Stimulated activated CD4-positive, alpha-beta T cell treated with anti-CD3 and anti-CD28 coated beads, Interleukin-1b, Interleukin-23, amount 100 ng/mL, for 4 hours (primary cell): ENCODE measurements at regions not wholly inside any gene's neighbourhood (a gene's known extent, or its start where the extent isn't known, plus 50 kb on each side); places are given as distances from the start of the nearest gene placed in this dataset.

ENCODE experiments used
- DNase-seq, 2 donors: peaks; one replicate each; pipeline ENCODE4 v3.0.0-alpha.2; 2020; ENCODE audit warnings: low read depth in 2 of 2

GRCh38 chr1:175826705-175827104 is 83.3 kb upstream of the TNR start:
- no peak for DNase-seq

DNA sequence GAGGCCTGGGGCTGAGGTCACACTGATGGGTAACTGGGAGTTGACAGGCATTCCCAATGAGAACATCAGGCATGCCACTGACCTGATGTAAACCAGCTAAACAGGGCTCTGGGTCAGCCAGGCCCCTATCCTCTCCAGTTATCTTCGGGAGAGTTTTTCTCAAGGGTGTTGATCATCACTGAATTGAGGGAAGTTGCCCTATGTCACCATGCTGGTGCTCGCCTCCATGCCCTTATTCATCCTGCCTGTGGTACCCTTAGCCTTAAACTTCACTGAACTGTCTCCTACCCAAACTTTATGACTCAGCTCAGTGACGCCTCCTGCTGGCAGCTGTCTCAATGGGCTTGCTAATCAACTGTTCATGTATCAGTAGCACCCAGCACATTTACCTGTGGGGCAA is 80.7 kb upstream of the TNR start:
- DNase-seq, result peak in 1 of 2 donors; percentile 6

GRCh38 chr1:175823406-175823805 is 80.0 kb upstream of the TNR start:
- no peak for DNase-seq

- DNase-seq, result no peak
Observed at GRCh38 chr1:175822580-175822979, 79.2 kb upstream of the TNR start.

- no peak for DNase-seq
Observed at GRCh38 chr1:175820456-175821025, 77.1 kb upstream of the TNR start.

GRCh38 chr1:175818929-175819328 is 75.5 kb upstream of the TNR start:
- no peak for DNase-seq

GRCh38 chr1:175817445-175817844 is 74.0 kb upstream of the TNR start:
- DNase-seq, result no peak

DNA sequence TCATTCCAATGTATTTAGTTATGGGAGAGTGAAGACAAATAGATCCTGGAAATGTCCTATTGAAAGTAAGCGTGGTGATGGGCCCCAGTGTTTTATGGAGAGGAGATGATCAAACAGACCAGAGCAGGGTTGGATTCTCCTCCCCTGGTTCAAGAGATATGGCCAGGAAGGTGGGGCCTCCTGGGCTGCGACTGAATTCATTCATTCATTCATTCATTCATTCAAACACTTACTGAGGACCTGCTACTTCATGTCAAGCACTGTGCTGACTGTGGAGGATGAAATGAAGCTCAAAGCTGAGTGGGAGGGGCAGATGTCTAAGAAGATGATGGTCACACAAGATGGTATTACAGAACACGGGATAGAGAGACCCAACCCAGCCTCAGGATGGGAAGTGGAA is 71.5 kb upstream of the TNR start:
- no peak for DNase-seq

- DNase-seq, result no peak
Observed at GRCh38 chr1:175812936-175813335, 69.5 kb upstream of the TNR start.

GRCh38 chr1:175810305-175810704 is 66.9 kb upstream of the TNR start:
- no peak for DNase-seq

GRCh38 chr1:175808999-175809398 is 65.6 kb upstream of the TNR start:
- DNase-seq, result no peak

DNA sequence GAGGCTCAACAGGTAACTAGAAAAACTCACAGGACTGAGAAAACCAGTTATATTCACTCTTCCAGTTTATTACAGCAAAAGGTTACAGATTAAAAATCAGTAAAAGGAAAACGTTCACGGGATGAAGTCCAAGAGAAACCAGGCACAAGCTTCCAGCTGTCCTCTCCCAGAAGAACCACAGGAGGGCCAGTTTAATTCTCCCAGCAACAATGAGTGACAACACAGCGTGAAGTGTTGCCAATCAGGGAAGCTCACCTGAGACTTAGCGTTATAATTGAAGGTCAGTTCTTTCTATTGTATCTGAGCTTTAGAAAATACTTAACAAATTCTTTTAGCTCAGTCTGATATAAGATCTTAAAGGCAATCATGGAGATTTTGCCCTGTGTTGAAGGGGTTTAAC is 65.2 kb upstream of the TNR start:
- DNase-seq, result no peak

- DNase-seq, result no peak
Observed at GRCh38 chr1:175804561-175804960, 61.2 kb upstream of the TNR start.

GRCh38 chr1:175803413-175803812 is 60.0 kb upstream of the TNR start:
- no peak for DNase-seq

GRCh38 chr1:175802407-175803123 is 59.2 kb upstream of the TNR start:
- DNase-seq, result no peak

DNA sequence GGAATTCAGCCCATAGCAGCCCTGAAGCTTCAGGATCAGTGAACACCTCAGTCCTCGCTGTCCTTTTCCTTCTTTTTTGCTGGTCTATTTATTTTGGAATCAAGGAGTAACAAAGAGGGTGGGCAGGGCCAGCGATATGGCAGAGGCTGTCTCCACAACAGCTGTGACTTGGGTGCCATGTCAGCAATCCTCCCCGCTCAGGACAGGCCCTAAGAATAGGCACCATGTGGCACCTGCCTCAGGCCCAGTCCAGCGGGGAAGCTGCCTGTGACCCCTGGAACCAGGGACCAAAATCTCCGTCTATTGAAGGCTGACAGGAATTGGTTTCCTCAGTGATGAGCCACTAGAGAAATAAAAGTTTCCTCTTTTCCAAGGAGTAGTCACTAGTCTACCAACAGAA is 58.6 kb upstream of the TNR start:
- no peak for DNase-seq

DNA sequence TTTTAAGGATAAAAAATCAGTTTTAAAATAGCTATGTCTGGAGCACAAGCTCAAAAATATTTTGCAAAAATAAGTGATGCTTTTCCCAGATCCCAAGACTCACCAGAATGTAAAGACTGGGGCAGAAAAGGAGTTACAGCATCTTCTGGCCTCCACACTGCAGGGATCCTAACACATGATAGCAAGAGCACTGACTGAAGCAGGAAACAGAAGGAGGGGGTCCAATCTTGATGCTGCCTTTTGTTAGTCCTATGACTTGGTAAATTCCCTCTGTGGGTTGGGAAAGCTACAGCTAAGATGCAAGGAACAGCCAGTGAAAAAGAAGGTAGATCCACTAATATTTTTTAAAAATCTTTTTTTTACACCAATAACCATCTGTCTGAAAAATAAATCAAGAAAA is 54.2 kb upstream of the TNR start:
- DNase-seq, result no peak

GRCh38 chr1:175794586-175794985 is 51.2 kb upstream of the TNR start:
- no peak for DNase-seq

- no peak for DNase-seq
Observed at GRCh38 chr1:175793617-175794016, 50.2 kb upstream of the TNR start.
